IMR-90 (cell line): ENCODE measurements at regions not wholly inside any gene's neighbourhood (a gene's known extent, or its start where the extent isn't known, plus 50 kb on each side); places are given as distances from the start of the nearest gene placed in this dataset.

Experiments used
- ATAC-seq: fragments of 200-7000 bp; cut with Tn5 transposase; 2 replicates; pipeline ENCODE4 v1.9.1; 2020; ENCODE audit warnings: low read depth, mild to moderate bottlenecking, moderate library complexity
- BruUV-seq: library from RNA; stranded (reverse); fragments of 400-500 nt; replicated peaks from 2 replicates; lab custom pipeline; 2021; lab: Mats Ljungman, UMichigan
- CTCF ChIA-PET: fragments of 300-600 bp; formaldehyde crosslinking; extraction: SDS; loops from one replicate; lab custom pipeline; 2021; ENCODE audit warnings: antibody characterized with exemption; lab: Yijun Ruan, JAX
- POLR2A ChIA-PET: fragments of 300-600 bp; sonication (Branson Sonifier 250); formaldehyde crosslinking; loops from one replicate; lab custom pipeline; 2022; ENCODE audit warnings: antibody characterized with exemption; ENCODE audit not compliant: unreplicated experiment; lab: Charles Lee
- DNase-seq: peaks from one replicate; pipeline ENCODE4 v3.0.0; 2013
- H2AFZ ChIP-seq: replicated peaks from 2 replicates; pipeline ENCODE3; 2013; ENCODE audit warnings: low read length, mild to moderate bottlenecking; ENCODE audit not compliant: poor library complexity
- H2AK5ac ChIP-seq: 2 replicates; pipeline ENCODE4 v1.6.1; 2013; ENCODE audit warnings: low read depth, low read length, inconsistent platforms
- H2AK9ac ChIP-seq: replicated peaks from 2 replicates; pipeline ENCODE3; 2013; ENCODE audit warnings: mild to moderate bottlenecking, low read depth, low read length, moderate library complexity; ENCODE audit not compliant: poor library complexity
- H2BK120ac ChIP-seq: 2 replicates; pipeline ENCODE4 v1.6.1; 2013; ENCODE audit warnings: low read depth, low read length, inconsistent platforms
- H2BK15ac ChIP-seq: 3 replicates; pipeline ENCODE4 v1.6.1; 2013; ENCODE audit warnings: low read depth, low read length, inconsistent platforms
- H2BK20ac ChIP-seq: 2 replicates; pipeline ENCODE4 v1.6.1; 2013; ENCODE audit warnings: low read depth, mild to moderate bottlenecking, inconsistent platforms, low read length, moderate library complexity
- H2BK5ac ChIP-seq: 2 replicates; pipeline ENCODE4 v1.6.1; 2013; ENCODE audit warnings: mild to moderate bottlenecking, low read depth, low read length, inconsistent platforms; ENCODE audit not compliant: poor library complexity, severe bottlenecking
- H3K14ac ChIP-seq: replicated peaks from 2 replicates; pipeline ENCODE4 v1.6.1; 2013; ENCODE audit warnings: low read depth, low read length, inconsistent platforms
- H3K18ac ChIP-seq: 2 replicates; pipeline ENCODE4 v1.6.1; 2013; ENCODE audit warnings: low read depth, low read length, control low read depth
- H3K23ac ChIP-seq: 2 replicates; pipeline ENCODE4 v1.6.1; 2013; ENCODE audit warnings: low read depth, low read length, inconsistent platforms
- H3K27ac ChIP-seq: 2 replicates; pipeline ENCODE4 v1.5.1; 2013; ENCODE audit warnings: mild to moderate bottlenecking, control low read depth, low read length; ENCODE audit not compliant: insufficient read depth
- H3K27me3 ChIP-seq: 2 replicates; pipeline ENCODE4 v1.6.1; 2013; ENCODE audit warnings: low read length; ENCODE audit not compliant: control insufficient read depth, insufficient read depth
- H3K36me3 ChIP-seq: 2 replicates; pipeline ENCODE4 v1.6.1; 2013; ENCODE audit warnings: low read length, mixed read lengths; ENCODE audit not compliant: control insufficient read depth, insufficient read depth
- H3K4ac ChIP-seq: 2 replicates; pipeline ENCODE4 v1.6.1; 2013; ENCODE audit warnings: low read depth, low read length, inconsistent platforms
- H3K4me1 ChIP-seq: 2 replicates; pipeline ENCODE4 v1.6.1; 2013; ENCODE audit warnings: low read length, mixed read lengths; ENCODE audit not compliant: control insufficient read depth, insufficient read depth
- H3K4me2 ChIP-seq: 2 replicates; pipeline ENCODE4 v1.6.1; 2013; ENCODE audit warnings: low read depth, mild to moderate bottlenecking, control low read depth, low read length, moderate library complexity
- H3K4me3 ChIP-seq: 2 replicates; pipeline ENCODE4 v1.5.1; 2013; ENCODE audit warnings: low read depth, mild to moderate bottlenecking, control low read depth, low read length, moderate library complexity; ENCODE audit not compliant: insufficient read depth
- H3K56ac ChIP-seq: 2 replicates; pipeline ENCODE4 v1.6.1; 2013; ENCODE audit warnings: low read length, inconsistent platforms; ENCODE audit not compliant: insufficient read depth; ENCODE audit errors: extremely low read depth
- H3K79me1 ChIP-seq, 2 experiments: 2 replicates each; pipeline ENCODE4 v1.6.1; 2013; ENCODE audit warnings: low read length in 2 of 2, inconsistent platforms in 1 of 2, low read depth in 1 of 2
- H3K9ac ChIP-seq: 2 replicates; pipeline ENCODE4 v1.6.1; 2013; ENCODE audit warnings: low read depth, low read length, control low read depth
- H3K9me1 ChIP-seq: 2 replicates; pipeline ENCODE4 v1.6.1; 2013; ENCODE audit warnings: low read length, inconsistent platforms; ENCODE audit not compliant: insufficient read depth
- H3K9me3 ChIP-seq: 2 replicates; pipeline ENCODE4 v1.6.1; 2013; ENCODE audit warnings: low read length; ENCODE audit not compliant: control insufficient read depth, insufficient read depth
- H4K20me1 ChIP-seq: 2 replicates; pipeline ENCODE4 v1.6.1; 2013; ENCODE audit warnings: low read length, inconsistent platforms; ENCODE audit not compliant: insufficient read depth
- H4K5ac ChIP-seq: 2 replicates; pipeline ENCODE4 v1.6.1; 2013; ENCODE audit warnings: mild to moderate bottlenecking, low read depth, low read length, control low read depth
- H4K8ac ChIP-seq, 2 experiments: 2 replicates each; pipeline ENCODE4 v1.6.1; 2013; ENCODE audit warnings: low read depth in 2 of 2, low read length in 2 of 2, control low read depth in 1 of 2, inconsistent platforms in 1 of 2
- H4K91ac ChIP-seq: 2 replicates; pipeline ENCODE4 v1.6.1; 2013; ENCODE audit warnings: low read depth, low read length, inconsistent platforms; ENCODE audit not compliant: insufficient read depth
- BHLHE40 ChIP-seq: fragments of 150-350 bp; IDR thresholded peaks from 2 replicates; pipeline ENCODE4 v1.6.1; 2016; ENCODE audit warnings: mild to moderate bottlenecking, low read depth, low read length
- CHD1 ChIP-seq: IDR thresholded peaks from 2 replicates; pipeline ENCODE4 v1.6.1; 2012; ENCODE audit warnings: low read depth, low read length, improper control_type of control experiment
- MAFK ChIP-seq: IDR thresholded peaks from 2 replicates; pipeline ENCODE4 v1.6.1; 2012; ENCODE audit warnings: low read depth, low read length, improper control_type of control experiment
- MAZ ChIP-seq: IDR thresholded peaks from 2 replicates; pipeline ENCODE4 v1.6.1; 2012; ENCODE audit warnings: low read depth, mild to moderate bottlenecking, low read length, improper control_type of control experiment, moderate library complexity, borderline replicate concordance
- NFE2L2 ChIP-seq: fragments of 150-350 bp; IDR thresholded peaks from 2 replicates; pipeline ENCODE4 v1.6.1; 2016; ENCODE audit warnings: low read depth, mild to moderate bottlenecking, low read length
- RFX5 ChIP-seq: IDR thresholded peaks from 2 replicates; pipeline ENCODE4 v1.8.0; 2012; ENCODE audit warnings: low read depth, mild to moderate bottlenecking, low read length, moderate library complexity
- WGBS, 2 experiments: methylation state at CpG; one replicate each; pipeline versions ENCODE4 v1.1.5 to v1.1.7; 2013; ENCODE audit warnings: missing lambda C conversion rate in 2 of 2; ENCODE audit not compliant: insufficient read length in 1 of 2; ENCODE audit errors: extremely low coverage in 2 of 2; 5-methylcytosine and 5-hydroxymethylcytosine counted together
- dilution Hi-C: fragments of 300-500 bp; cut with HindIII; formaldehyde crosslinking; loops from one replicate; pipeline ENCODE4 v1.14.3; 2018; ENCODE audit warnings: low sequenced_read_pairs; ENCODE audit not compliant: unreplicated experiment
- in situ Hi-C: fragments of 300-500 bp; cut with MboI; formaldehyde crosslinking; loops from 3 replicates; pipeline ENCODE4 v1.14.3; 2019; ENCODE audit warnings: low sequenced_read_pairs, inconsistent platforms, mixed read lengths
- intact Hi-C: fragments of 100-400 bp; cut with micrococcal nuclease; formaldehyde crosslinking; loops from 2 replicates; pipeline ENCODE4 v1.10.0; 2022

DNA sequence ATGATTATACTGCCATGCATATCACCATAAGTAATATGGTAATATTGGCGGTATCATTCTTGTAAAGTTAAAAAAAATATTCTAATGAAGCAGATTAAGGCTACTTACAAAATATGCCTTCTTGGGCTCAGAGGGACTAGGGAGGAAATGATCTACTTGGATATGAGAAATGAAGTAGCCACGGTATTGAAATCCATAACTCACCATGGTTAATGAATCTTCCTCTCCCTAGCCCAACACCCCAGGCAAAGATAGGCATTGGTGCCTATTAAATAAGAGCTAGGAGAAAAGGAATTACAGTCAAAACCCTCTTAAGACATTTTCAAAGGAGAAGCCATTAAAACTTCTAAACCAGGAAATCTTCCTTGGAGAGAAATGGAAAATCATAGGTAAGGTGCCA is 280.5 kb downstream of the TFAP2B start:
- intact Hi-C loops = no loop called here
- DNase-seq (no peak), ATAC-seq (no peak)
- Histone ChIP-seq H4K20me1 (no peaks in the 10 kb centered on the region), H2AK5ac (no peak overlapping the region), H2BK5ac (no peak overlapping the region), H3K9me1 (no peaks in the 10 kb centered on the region), H3K4me2 (no peak overlapping the region), H2AK9ac (no peak overlapping the region), H3K36me3 (no peaks in the 10 kb centered on the region), H3K56ac (no peak overlapping the region), H3K27ac (no peak overlapping the region), H2BK15ac (no peak overlapping the region), H3K18ac (no peak overlapping the region), H3K9ac (no peak overlapping the region), H3K4me1 (no peaks in the 10 kb centered on the region), H4K5ac (no peak overlapping the region), H3K14ac (no peak overlapping the region), H4K8ac (no peak overlapping the region), H4K91ac (no peak overlapping the region), H2AFZ (no peak overlapping the region), H3K4ac (no peak overlapping the region), H3K27me3 (no peaks in the 10 kb centered on the region), H3K9me3 (peaks cover 3% of the 10 kb centered on the region; the same call in 1 of the 2 replicates), H2BK20ac (no peak overlapping the region), H3K4me3 (no peak overlapping the region), H2BK120ac (no peak overlapping the region), H3K23ac (no peak overlapping the region), H3K79me1 (no peaks in the 10 kb centered on the region)
- no peak for TF ChIP-seq CHD1
- no peak for TF ChIP-seq MAZ
- TF ChIP-seq BHLHE40 = no peak
- no peak for TF ChIP-seq NFE2L2
- no peak for TF ChIP-seq RFX5
- TF ChIP-seq MAFK = no peak
- BruUV-seq = no TSS peak
- CTCF ChIA-PET = no interaction called here
- POLR2A ChIA-PET = no interaction called here
- WGBS, 2 experiments = no CpG with 5 or more reads among the region's 2 CpGs
- in situ Hi-C loops = no loop called here
- dilution Hi-C loops = no loop called here
